Neural cell (in vitro differentiated cells): ENCODE measurements at regions not wholly inside any gene's neighbourhood (a gene's known extent, or its start where the extent isn't known, plus 50 kb on each side); places are given as distances from the start of the nearest gene placed in this dataset.

ENCODE experiments used
- CTCF ChIP-seq: fragments of 450-650 bp; IDR thresholded peaks from 2 replicates; pipeline ENCODE4 v1.5.1; 2014; ENCODE audit warnings: antibody characterized with exemption, mild to moderate bottlenecking, moderate library complexity; ENCODE audit not compliant: poor library complexity, severe bottlenecking
- EP300 ChIP-seq: fragments of 450-650 bp; conservative IDR thresholded peaks from 2 replicates; pipeline ENCODE4 v1.6.1; 2014; ENCODE audit warnings: antibody characterized with exemption, mild to moderate bottlenecking, moderate library complexity; ENCODE audit not compliant: poor library complexity, severe bottlenecking
- EZH2 ChIP-seq: fragments of 200-600, 300-800 bp; shearing (Covaris generic), sonication (generic); IDR thresholded peaks from 2 replicates; pipeline ENCODE4 v1.6.1; 2014; ENCODE audit warnings: antibody characterized with exemption, low read length, borderline replicate concordance, mild to moderate bottlenecking; ENCODE audit not compliant: insufficient read depth, poor library complexity, severe bottlenecking
- POLR2AphosphoS5 ChIP-seq: IDR thresholded peaks from 2 replicates; pipeline ENCODE4 v1.6.1; 2012
- RAD21 ChIP-seq: fragments of 450-650 bp; conservative IDR thresholded peaks from 2 replicates; pipeline ENCODE4 v1.6.1; 2014; ENCODE audit warnings: antibody characterized with exemption, mild to moderate bottlenecking, moderate library complexity
- SMC3 ChIP-seq: fragments of 450-650 bp; conservative IDR thresholded peaks from 2 replicates; pipeline ENCODE4 v1.6.1; 2014; ENCODE audit warnings: antibody characterized with exemption, mild to moderate bottlenecking, moderate library complexity; ENCODE audit not compliant: poor library complexity

- TF ChIP-seq CTCF (no peak), RAD21 (no peak), POLR2AphosphoS5 (no peak), EZH2 (no peak), EP300 (no peak), SMC3 (no peak)
These were observed 315.9 kb upstream of the LRATD1 start for GRCh38 chr2:14316594-14316993.
